ENCODE measurements at regions not wholly inside any gene's neighbourhood (a gene's known extent, or its start where the extent isn't known, plus 50 kb on each side); places are given as distances from the start of the nearest gene placed in this dataset.
A peak's percentile ranks its signal among the peaks of the same experiment; 100 is the strongest.

GRCh38 chr5:74401281-74401945 is 239.1 kb downstream of the ENC1 start:
- Histone ChIP-seq H3K4me3 (ENCODE audit: low read depth, low read length) (no peak overlapping the region), H3K36me3 (ENCODE audit: control insufficient read depth, insufficient read depth, low read length) (no peaks in the 10 kb centered on the region; the same call in 1 of the 2 replicates), H3K9me3 (no peaks in the 10 kb centered on the region), H3K27me3 (replicated peaks; ENCODE audit: control insufficient read depth, insufficient read depth, low read length) (no peaks in the 10 kb centered on the region), H3K4me1 (peaks cover 15% of the 10 kb centered on the region)
- peaks cover 21% of the 10 kb centered on the region for H3K4me1 Mint-ChIP-seq (ENCODE audit: low read depth, unreplicated experiment)
- ChIA-PET CTCF (no interaction called here), POLR2A (no interaction called here)
- DNase-seq: no peak
- no peaks in the 10 kb centered on the region for H3K36me3 Mint-ChIP-seq (ENCODE audit: insufficient read depth, unreplicated experiment)
- peak overlapping the region; percentile 42 for H3K27ac Mint-ChIP-seq (ENCODE audit: unreplicated experiment)
- H3K9me3 Mint-ChIP-seq (ENCODE audit: unreplicated experiment): no peaks in the 10 kb centered on the region
- no peaks in the 10 kb centered on the region for H3K27me3 Mint-ChIP-seq (ENCODE audit: insufficient read depth, unreplicated experiment)
- no TSS peak for BruUV-seq (replicated peaks)
- TF ChIP-seq CTCF (IDR thresholded peaks at IDR 0.05; ENCODE audit: insufficient read depth in 1 of 2, low read depth in 1 of 2, low read length in 1 of 2, severe bottlenecking in 1 of 2, unreplicated experiment in 1 of 2): no peak
- H3K4me3 Mint-ChIP-seq (ENCODE audit: unreplicated experiment): no peak overlapping the region
- intact Hi-C loops (cut with micrococcal nuclease; ENCODE audit: unreplicated experiment): no loop called here

GRCh38 chr5:74400067-74400466 is 240.5 kb downstream of the ENC1 start:
- intact Hi-C loops (cut with micrococcal nuclease; ENCODE audit: unreplicated experiment): no loop called here
- H3K36me3 Mint-ChIP-seq (ENCODE audit: insufficient read depth, unreplicated experiment): no peaks in the 10 kb centered on the region
- no TSS peak for BruUV-seq (replicated peaks)
- Histone ChIP-seq H3K4me1 (peaks cover 14% of the 10 kb centered on the region), H3K9me3 (no peaks in the 10 kb centered on the region), H3K27me3 (replicated peaks; ENCODE audit: control insufficient read depth, insufficient read depth, low read length) (no peaks in the 10 kb centered on the region), H3K4me3 (ENCODE audit: low read depth, low read length) (no peak overlapping the region), H3K36me3 (ENCODE audit: control insufficient read depth, insufficient read depth, low read length) (no peaks in the 10 kb centered on the region; the same call in 1 of the 2 replicates)
- no peak overlapping the region for H3K27ac Mint-ChIP-seq (ENCODE audit: unreplicated experiment)
- TF ChIP-seq CTCF (IDR thresholded peaks at IDR 0.05; ENCODE audit: insufficient read depth in 1 of 2, low read depth in 1 of 2, low read length in 1 of 2, severe bottlenecking in 1 of 2, unreplicated experiment in 1 of 2): no peak
- H3K9me3 Mint-ChIP-seq (ENCODE audit: unreplicated experiment): no peaks in the 10 kb centered on the region
- no peak for DNase-seq
- ChIA-PET CTCF (no interaction called here), POLR2A (no interaction called here)
- H3K4me3 Mint-ChIP-seq (ENCODE audit: unreplicated experiment): no peak overlapping the region
- H3K27me3 Mint-ChIP-seq (ENCODE audit: insufficient read depth, unreplicated experiment): no peaks in the 10 kb centered on the region
- H3K4me1 Mint-ChIP-seq (ENCODE audit: low read depth, unreplicated experiment): peaks cover 30% of the 10 kb centered on the region

- Histone ChIP-seq H3K27me3 (replicated peaks; ENCODE audit: control insufficient read depth, insufficient read depth, low read length) (no peaks in the 10 kb centered on the region), H3K36me3 (ENCODE audit: control insufficient read depth, insufficient read depth, low read length) (no peaks in the 10 kb centered on the region; the same call in 1 of the 2 replicates), H3K4me1 (peaks cover 37% of the 10 kb centered on the region), H3K4me3 (ENCODE audit: low read depth, low read length) (no peak overlapping the region), H3K9me3 (no peaks in the 10 kb centered on the region)
- no peak overlapping the region for H3K4me3 Mint-ChIP-seq (ENCODE audit: unreplicated experiment)
- ChIA-PET CTCF (no interaction called here), POLR2A (no interaction called here)
- intact Hi-C loops (cut with micrococcal nuclease; ENCODE audit: unreplicated experiment): loop anchor here (5.0 kb wide), 1 partner anchor 360 kb away; no protein-coding TSS in a partner anchor
- peaks cover 48% of the 10 kb centered on the region for H3K4me1 Mint-ChIP-seq (ENCODE audit: low read depth, unreplicated experiment)
- H3K27ac Mint-ChIP-seq (ENCODE audit: unreplicated experiment): no peak overlapping the region
- TF ChIP-seq CTCF (IDR thresholded peaks at IDR 0.05; ENCODE audit: insufficient read depth in 1 of 2, low read depth in 1 of 2, low read length in 1 of 2, severe bottlenecking in 1 of 2, unreplicated experiment in 1 of 2): no peak
- H3K9me3 Mint-ChIP-seq (ENCODE audit: unreplicated experiment): no peaks in the 10 kb centered on the region
- DNase-seq: no peak
- no TSS peak for BruUV-seq (replicated peaks)
- no peaks in the 10 kb centered on the region for H3K36me3 Mint-ChIP-seq (ENCODE audit: insufficient read depth, unreplicated experiment)
- no peaks in the 10 kb centered on the region for H3K27me3 Mint-ChIP-seq (ENCODE audit: insufficient read depth, unreplicated experiment)
Observed at GRCh38 chr5:74396913-74397622, 243.5 kb downstream of the ENC1 start.
